Esophagus squamous epithelium (tissue), 5 donors: ENCODE measurements at regions not wholly inside any gene's neighbourhood (a gene's known extent, or its start where the extent isn't known, plus 50 kb on each side); places are given as distances from the start of the nearest gene placed in this dataset.
"Not testable (repeated sequence)": the region's sequence is repeated elsewhere in the genome, so short reads cannot be mapped to it uniquely, and the experiment has no call there.

Experiments used
- DNase-seq: peaks from one replicate; lab custom pipeline; 2025; lab: John Stamatoyannopoulos, UW
- H3K27ac ChIP-seq, 4 donors: fragments of 200-600 bp; sonication (generic); one replicate each; pipeline ENCODE4 v1.5.1; 2016 to 2019; ENCODE audit warnings: mild to moderate bottlenecking in 1 of 4
- H3K27me3 ChIP-seq, 4 donors: fragments of 200-600 bp; sonication (generic); 1 replicate in 3 of 4; 2 replicates in 1 of 4; pipeline versions ENCODE4 v1.5.1 to v1.6.0; 2017 to 2021; ENCODE audit warnings: antibody characterized with exemption in 1 of 4
- H3K36me3 ChIP-seq, 3 donors: fragments of 200-600 bp; sonication (generic); one replicate each; pipeline ENCODE4 v1.5.1; 2016 to 2019
- H3K4me1 ChIP-seq, 3 donors: fragments of 200-600 bp; sonication (generic); one replicate each; pipeline ENCODE4 v1.5.1; 2017 to 2019
- H3K4me3 ChIP-seq, 4 donors: fragments of 200-600 bp; sonication (generic); 1 replicate in 3 of 4; 2 replicates in 1 of 4; pipeline ENCODE4 v1.5.1; 2016 to 2019; ENCODE audit warnings: mild to moderate bottlenecking in 2 of 4, moderate library complexity in 1 of 4
- H3K9me3 ChIP-seq, 3 donors: fragments of 200-600 bp; sonication (generic); one replicate each; pipeline ENCODE4 v1.5.1; 2016 to 2019
- CTCF ChIP-seq, 6 experiments: fragments of 450-650 bp in 4 of 6; fragments of 200-600 bp in 2 of 6; sonication (generic) in 2 of 6; IDR thresholded peaks; one replicate each; pipeline ENCODE4 v1.5.1; 2016 to 2019; ENCODE audit warnings: antibody characterized with exemption in 6 of 6, mild to moderate bottlenecking in 4 of 6, moderate library complexity in 4 of 6
- POLR2A ChIP-seq, 4 donors: fragments of 450-650 bp; IDR thresholded peaks; one replicate each; pipeline ENCODE4 v1.6.1; 2017; ENCODE audit warnings: antibody characterized with exemption in 4 of 4, mild to moderate bottlenecking in 4 of 4, moderate library complexity in 3 of 4
- WGBS, 2 donors: methylation state at CpG; one replicate each; pipeline ENCODE4 v1.1.5; 2018; 5-methylcytosine and 5-hydroxymethylcytosine counted together
- intact Hi-C: fragments of 100-400 bp; cut with DNase I; formaldehyde crosslinking; loops from one replicate; pipeline ENCODE4 v1.15.0; 2022
- donor health status: DM: yes; HTN: yes; CAD: no.

GRCh38 chr14:34157651-34158050 lies 206.8 kb upstream of the EGLN3 start:
- no peak overlapping the region for H3K27ac ChIP-seq
- H3K9me3 ChIP-seq: no peaks in the 10 kb centered on the region
- no peaks in the 10 kb centered on the region for H3K36me3 ChIP-seq
- intact Hi-C loops: no loop called here
- TF ChIP-seq POLR2A (IDR thresholded peaks at IDR 0.05): no peak
- no peak for TF ChIP-seq CTCF (IDR thresholded peaks at IDR 0.05)
- no peak overlapping the region for H3K4me3 ChIP-seq
- DNase-seq: no peak
- H3K27me3 ChIP-seq: no peaks in the 10 kb centered on the region
- peaks cover 0 to 2% (median 0%) of the 10 kb centered on the region in 3 donors for H3K4me1 ChIP-seq
- 80 to 100% methylated on average over 1 to 2 of the region's 2 CpGs for WGBS, 2 donors

GRCh38 chr14:34147461-34147860 lies 196.6 kb upstream of the EGLN3 start:
- no peak for DNase-seq
- Histone ChIP-seq H3K9me3 (peaks cover 0 to 27% (median 8%) of the 10 kb centered on the region in 3 donors), H3K27ac (no peak overlapping the region), H3K4me3 (no peak overlapping the region), H3K27me3 (no peaks in the 10 kb centered on the region), H3K4me1 (peaks cover 0 to 6% (median 3%) of the 10 kb centered on the region in 3 donors), H3K36me3 (no peaks in the 10 kb centered on the region)
- TF ChIP-seq CTCF (IDR thresholded peaks at IDR 0.05) (no peak), POLR2A (IDR thresholded peaks at IDR 0.05) (no peak)
- intact Hi-C loops: no loop called here
- WGBS, 2 donors: 23 to 31% methylated on average over 2 to 3 of the region's 3 CpGs

GRCh38 chr14:34140127-34140526 lies 189.3 kb upstream of the EGLN3 start:
- intact Hi-C loops, DNase-seq, H3K36me3 ChIP-seq, H3K27me3 ChIP-seq: not testable (repeated sequence)
- Histone ChIP-seq H3K9me3 (peaks cover 0 to 29% (median 8%) of the 10 kb centered on the region in 3 donors), H3K27ac (peak overlapping the region in 3 of 4 donors; percentile 71 to 73 (median 73)), H3K4me3 (peak overlapping the region in 1 of 4 donors; percentile 26), H3K4me1 (peaks cover 11 to 31% (median 14%) of the 10 kb centered on the region in 3 donors)
- WGBS, 2 donors: 50% methylated on average over 2 of the region's 6 CpGs; no CpG with 5 or more reads in 1 of the 2 donors

GRCh38 chr14:34139160-34140121 lies 188.6 kb upstream of the EGLN3 start:
- 37 to 70% methylated on average over 2 to 7 of the region's 13 CpGs for WGBS, 2 donors
- H3K27ac ChIP-seq: peak overlapping the region in 3 of 4 donors; percentile 71 to 73 (median 73)

GRCh38 chr14:34138175-34138574 lies 187.3 kb upstream of the EGLN3 start:
- TF ChIP-seq POLR2A (IDR thresholded peaks at IDR 0.05) (no peak), CTCF (IDR thresholded peaks at IDR 0.05) (no peak)
- no peak for DNase-seq
- Histone ChIP-seq H3K9me3 (peaks cover 0 to 14% (median 0%) of the 10 kb centered on the region in 3 donors), H3K27ac (no peak overlapping the region), H3K4me1 (peaks cover 11 to 31% (median 14%) of the 10 kb centered on the region in 3 donors), H3K36me3 (no peaks in the 10 kb centered on the region), H3K27me3 (no peaks in the 10 kb centered on the region), H3K4me3 (no peak overlapping the region)
- intact Hi-C loops: no loop called here
- 77 to 83% methylated on average over 4 of the region's 4 CpGs for WGBS, 2 donors

More at GRCh38 chr14:34139160-34140121, 188.6 kb upstream of the EGLN3 start:
- DNase-seq, intact Hi-C loops, H3K27me3 ChIP-seq, H3K36me3 ChIP-seq: not testable (repeated sequence)
- Histone ChIP-seq H3K4me3 (peak overlapping the region in 1 of 4 donors; percentile 26), H3K4me1 (peaks cover 11 to 31% (median 14%) of the 10 kb centered on the region in 3 donors), H3K9me3 (peaks cover 0 to 27% (median 6%) of the 10 kb centered on the region in 3 donors)
- peak in 1 of 6 experiments; percentile 25 for TF ChIP-seq CTCF (IDR thresholded peaks at IDR 0.05)
